ENCODE measurements at regions not wholly inside any gene's neighbourhood (a gene's known extent, or its start where the extent isn't known, plus 50 kb on each side); places are given as distances from the start of the nearest gene placed in this dataset.
A peak's percentile ranks its signal among the peaks of the same experiment; 100 is the strongest.

- H3K27me3 ChIP-seq (ENCODE audit: insufficient read depth, low read length): no peaks in the 10 kb centered on the region
- H3K4me1 ChIP-seq (ENCODE audit: insufficient read depth, low read length): no peaks in the 10 kb centered on the region
- H4K20me1 ChIP-seq (ENCODE audit: insufficient read depth, low read length): no peaks in the 10 kb centered on the region
- no peak for TF ChIP-seq CTCF (IDR thresholded peaks at IDR 0.05; ENCODE audit: extremely low read depth, low read depth, low read length)
- no peak overlapping the region for H3K27ac ChIP-seq (ENCODE audit: low read depth, low read length)
- no peaks in the 10 kb centered on the region for H3K79me2 ChIP-seq (ENCODE audit: insufficient read depth, low read length)
- H2AFZ ChIP-seq (ENCODE audit: low read length): no peak overlapping the region
- no peak overlapping the region for H3K4me3 ChIP-seq (ENCODE audit: insufficient read depth, low read length)
- no peaks in the 10 kb centered on the region for H3K9me3 ChIP-seq (ENCODE audit: low read depth, low read length)
- no peak overlapping the region for H3K4me2 ChIP-seq (ENCODE audit: insufficient read depth, low read length)
- no peaks in the 10 kb centered on the region for H3K36me3 ChIP-seq (ENCODE audit: insufficient read depth, low read length)
- DNase-seq (ENCODE audit: insufficient read length, low spot score, missing footprints): peak; percentile 59
Measured at GRCh38 chr10:42973870-42974692, 102.8 kb upstream of the RET start.

- no peaks in the 10 kb centered on the region for H3K9me3 ChIP-seq (ENCODE audit: low read depth, low read length)
- TF ChIP-seq CTCF (IDR thresholded peaks at IDR 0.05; ENCODE audit: extremely low read depth, low read depth, low read length): no peak
- H3K36me3 ChIP-seq (ENCODE audit: insufficient read depth, low read length): no peaks in the 10 kb centered on the region
- DNase-seq (ENCODE audit: insufficient read length, low spot score, missing footprints): peak; percentile 45
- no peaks in the 10 kb centered on the region for H3K27me3 ChIP-seq (ENCODE audit: insufficient read depth, low read length)
- H2AFZ ChIP-seq (ENCODE audit: low read length): no peak overlapping the region
- H3K4me3 ChIP-seq (ENCODE audit: insufficient read depth, low read length): no peak overlapping the region
- H3K4me1 ChIP-seq (ENCODE audit: insufficient read depth, low read length): no peaks in the 10 kb centered on the region
- H3K79me2 ChIP-seq (ENCODE audit: insufficient read depth, low read length): no peaks in the 10 kb centered on the region
- no peaks in the 10 kb centered on the region for H4K20me1 ChIP-seq (ENCODE audit: insufficient read depth, low read length)
- no peak overlapping the region for H3K27ac ChIP-seq (ENCODE audit: low read depth, low read length)
- H3K4me2 ChIP-seq (ENCODE audit: insufficient read depth, low read length): no peak overlapping the region
Measured at GRCh38 chr10:42974693-42975002, 102.2 kb upstream of the RET start.

GRCh38 chr10:42975005-42975493 lies 101.8 kb upstream of the RET start:
- no peak for DNase-seq (ENCODE audit: insufficient read length, low spot score, missing footprints)
- Histone ChIP-seq H3K4me1 (ENCODE audit: insufficient read depth, low read length) (no peaks in the 10 kb centered on the region), H3K79me2 (ENCODE audit: insufficient read depth, low read length) (no peaks in the 10 kb centered on the region), H3K4me3 (ENCODE audit: insufficient read depth, low read length) (no peak overlapping the region), H3K27ac (ENCODE audit: low read depth, low read length) (no peak overlapping the region), H3K9me3 (ENCODE audit: low read depth, low read length) (no peaks in the 10 kb centered on the region), H3K27me3 (ENCODE audit: insufficient read depth, low read length) (no peaks in the 10 kb centered on the region), H4K20me1 (ENCODE audit: insufficient read depth, low read length) (no peaks in the 10 kb centered on the region), H3K4me2 (ENCODE audit: insufficient read depth, low read length) (no peak overlapping the region), H3K36me3 (ENCODE audit: insufficient read depth, low read length) (no peaks in the 10 kb centered on the region), H2AFZ (ENCODE audit: low read length) (no peak overlapping the region)
- no peak for TF ChIP-seq CTCF (IDR thresholded peaks at IDR 0.05; ENCODE audit: extremely low read depth, low read depth, low read length)

GRCh38 chr10:42975558-42976340 lies 101.1 kb upstream of the RET start:
- H3K79me2 ChIP-seq (ENCODE audit: insufficient read depth, low read length): no peaks in the 10 kb centered on the region
- no peak overlapping the region for H3K27ac ChIP-seq (ENCODE audit: low read depth, low read length)
- no peak overlapping the region for H3K4me3 ChIP-seq (ENCODE audit: insufficient read depth, low read length)
- H2AFZ ChIP-seq (ENCODE audit: low read length): no peak overlapping the region
- H4K20me1 ChIP-seq (ENCODE audit: insufficient read depth, low read length): no peaks in the 10 kb centered on the region
- H3K4me2 ChIP-seq (ENCODE audit: insufficient read depth, low read length): no peak overlapping the region
- peak; percentile 68 for DNase-seq (ENCODE audit: insufficient read length, low spot score, missing footprints)
- no peaks in the 10 kb centered on the region for H3K9me3 ChIP-seq (ENCODE audit: low read depth, low read length)
- H3K36me3 ChIP-seq (ENCODE audit: insufficient read depth, low read length): no peaks in the 10 kb centered on the region
- no peaks in the 10 kb centered on the region for H3K4me1 ChIP-seq (ENCODE audit: insufficient read depth, low read length)
- H3K27me3 ChIP-seq (ENCODE audit: insufficient read depth, low read length): no peaks in the 10 kb centered on the region
- no peak for TF ChIP-seq CTCF (IDR thresholded peaks at IDR 0.05; ENCODE audit: extremely low read depth, low read depth, low read length)
